ENCODE measurements at regions not wholly inside any gene's neighbourhood (a gene's known extent, or its start where the extent isn't known, plus 50 kb on each side); places are given as distances from the start of the nearest gene placed in this dataset.

GRCh38 chr18:76672627-76673026, 149.7 kb upstream of the ZNF236 start:
- Histone ChIP-seq H3K36me3 (ENCODE audit: control insufficient read depth, insufficient read depth, low read length) (no peaks in the 10 kb centered on the region), H3K27ac (ENCODE audit: insufficient read depth, low read length) (no peak overlapping the region), H3K9ac (ENCODE audit: insufficient read depth, low read length) (no peak overlapping the region), H4K20me1 (ENCODE audit: control insufficient read depth, extremely low read depth, insufficient read depth, low read length) (no peaks in the 10 kb centered on the region), H3K27me3 (ENCODE audit: control insufficient read depth, insufficient read depth, low read length) (no peaks in the 10 kb centered on the region), H3K4me3 (replicated peaks in 1 of 4; ENCODE audit: control extremely low read depth in 1 of 4, insufficient read depth in 1 of 4, low read depth in 3 of 4, low read length in 4 of 4) (no peak overlapping the region), H3K9me3 (ENCODE audit: control insufficient read depth, insufficient read depth, low read depth, low read length) (no peaks in the 10 kb centered on the region), H3K79me2 (ENCODE audit: control insufficient read depth, insufficient read depth, low read length) (no peaks in the 10 kb centered on the region), H3K4me1 (ENCODE audit: control insufficient read depth, extremely low read depth, insufficient read depth, low read length) (no peaks in the 10 kb centered on the region), H2AFZ (ENCODE audit: low read length) (no peak overlapping the region), H3K4me2 (ENCODE audit: extremely low read depth, insufficient read depth, low read length) (no peak overlapping the region)
- TF ChIP-seq CTCF (conservative IDR thresholded peaks at IDR 0.05 in 1 of 2, IDR thresholded peaks at IDR 0.05 in 1 of 2; ENCODE audit: low read depth in 1 of 2, low read length in 2 of 2), result no peak
- DNase-seq (ENCODE audit: low read depth in 2 of 2), result peak; percentile 82 to 83

GRCh38 chr18:76670564-76671288, 151.6 kb upstream of the ZNF236 start:
- Histone ChIP-seq H3K9me3 (ENCODE audit: control insufficient read depth, insufficient read depth, low read depth, low read length) (no peaks in the 10 kb centered on the region), H3K9ac (ENCODE audit: insufficient read depth, low read length) (no peak overlapping the region)

GRCh38 chr18:76668546-76668945, 153.8 kb upstream of the ZNF236 start:
- no peaks in the 10 kb centered on the region for H3K79me2 ChIP-seq (ENCODE audit: control insufficient read depth, insufficient read depth, low read length)
- H2AFZ ChIP-seq (ENCODE audit: low read length), result no peak overlapping the region
- no peak overlapping the region for H3K4me3 ChIP-seq (replicated peaks in 1 of 4; ENCODE audit: control extremely low read depth in 1 of 4, insufficient read depth in 1 of 4, low read depth in 3 of 4, low read length in 4 of 4)
- H3K36me3 ChIP-seq (ENCODE audit: control insufficient read depth, insufficient read depth, low read length), result no peaks in the 10 kb centered on the region
- no peak for DNase-seq (ENCODE audit: low read depth in 2 of 2)
- TF ChIP-seq EZH2 (IDR thresholded peaks at IDR 0.05; ENCODE audit: low read length, missing control alignments) (no peak), CTCF (conservative IDR thresholded peaks at IDR 0.05 in 1 of 2, IDR thresholded peaks at IDR 0.05 in 1 of 2; ENCODE audit: low read depth in 1 of 2, low read length in 2 of 2) (no peak)
- no peaks in the 10 kb centered on the region for H3K27me3 ChIP-seq (ENCODE audit: control insufficient read depth, insufficient read depth, low read length)
- no peak overlapping the region for H3K27ac ChIP-seq (ENCODE audit: insufficient read depth, low read length)
- no peaks in the 10 kb centered on the region for H3K9me3 ChIP-seq (ENCODE audit: control insufficient read depth, insufficient read depth, low read depth, low read length)
- no peak overlapping the region for H3K4me2 ChIP-seq (ENCODE audit: extremely low read depth, insufficient read depth, low read length)
- H3K9ac ChIP-seq (ENCODE audit: insufficient read depth, low read length), result no peak overlapping the region
- H4K20me1 ChIP-seq (ENCODE audit: control insufficient read depth, extremely low read depth, insufficient read depth, low read length), result no peaks in the 10 kb centered on the region
- H3K4me1 ChIP-seq (ENCODE audit: control insufficient read depth, extremely low read depth, insufficient read depth, low read length), result no peaks in the 10 kb centered on the region

More at GRCh38 chr18:76670564-76671288, 151.6 kb upstream of the ZNF236 start:
- H4K20me1 ChIP-seq (ENCODE audit: control insufficient read depth, extremely low read depth, insufficient read depth, low read length), result no peaks in the 10 kb centered on the region
- H3K27me3 ChIP-seq (ENCODE audit: control insufficient read depth, insufficient read depth, low read length), result no peaks in the 10 kb centered on the region
- H3K79me2 ChIP-seq (ENCODE audit: control insufficient read depth, insufficient read depth, low read length), result no peaks in the 10 kb centered on the region
- no peak overlapping the region for H3K4me2 ChIP-seq (ENCODE audit: extremely low read depth, insufficient read depth, low read length)
- no peak overlapping the region for H3K4me3 ChIP-seq (replicated peaks in 1 of 4; ENCODE audit: control extremely low read depth in 1 of 4, insufficient read depth in 1 of 4, low read depth in 3 of 4, low read length in 4 of 4)
- no peak for TF ChIP-seq EZH2 (IDR thresholded peaks at IDR 0.05; ENCODE audit: low read length, missing control alignments)
- TF ChIP-seq CTCF (conservative IDR thresholded peaks at IDR 0.05 in 1 of 2, IDR thresholded peaks at IDR 0.05 in 1 of 2; ENCODE audit: low read depth in 1 of 2, low read length in 2 of 2), result no peak
- H2AFZ ChIP-seq (ENCODE audit: low read length), result no peak overlapping the region
- no peaks in the 10 kb centered on the region for H3K36me3 ChIP-seq (ENCODE audit: control insufficient read depth, insufficient read depth, low read length)
- H3K4me1 ChIP-seq (ENCODE audit: control insufficient read depth, extremely low read depth, insufficient read depth, low read length), result no peaks in the 10 kb centered on the region
- H3K27ac ChIP-seq (ENCODE audit: insufficient read depth, low read length), result no peak overlapping the region
- no peak for DNase-seq (ENCODE audit: low read depth in 2 of 2)

Measured in fibroblast of lung (primary cell).